Keratinocyte (primary cell): ENCODE measurements at regions not wholly inside any gene's neighbourhood (a gene's known extent, or its start where the extent isn't known, plus 50 kb on each side); places are given as distances from the start of the nearest gene placed in this dataset.

Source experiments
- DNase-seq: peaks from one replicate; pipeline ENCODE4 v3.0.0-alpha.2; 2011; ENCODE audit warnings: low read depth, missing footprints, low spot score
- FAIRE-seq: peaks from 2 replicates; lab custom pipeline; 2011; peaks lifted over from hg19 to GRCh38; lab: Jason Lieb, UNC
- H2AFZ ChIP-seq: 2 replicates; pipeline ENCODE4 v1.6.0; 2012; ENCODE audit warnings: low read length, control low read depth, inconsistent platforms; ENCODE audit not compliant: control insufficient read depth
- H3K27ac ChIP-seq: 2 replicates; pipeline ENCODE4 v1.5.1; 2011; ENCODE audit warnings: low read length; ENCODE audit not compliant: control insufficient read depth, insufficient read depth
- H3K27me3 ChIP-seq: 3 replicates; pipeline ENCODE4 v1.6.0; 2011; ENCODE audit warnings: low read length; ENCODE audit not compliant: control insufficient read depth, insufficient read depth; ENCODE audit errors: extremely low read depth
- H3K36me3 ChIP-seq, 2 experiments: 2 replicates in 1 of 2; 3 replicates in 1 of 2; pipeline ENCODE4 v1.5.1; 2011; ENCODE audit warnings: low read length in 2 of 2, mild to moderate bottlenecking in 1 of 2; ENCODE audit not compliant: control insufficient read depth in 2 of 2, insufficient read depth in 2 of 2; ENCODE audit errors: extremely low read depth in 1 of 2
- H3K4me1 ChIP-seq: 3 replicates; pipeline ENCODE4 v1.5.1; 2011; ENCODE audit warnings: low read length; ENCODE audit not compliant: control insufficient read depth, insufficient read depth; ENCODE audit errors: extremely low read depth
- H3K4me2 ChIP-seq: 3 replicates; pipeline ENCODE4 v1.6.0; 2011; ENCODE audit warnings: low read depth, low read length; ENCODE audit not compliant: control insufficient read depth, insufficient read depth; ENCODE audit errors: extremely low read depth
- H3K4me3 ChIP-seq, 3 experiments: fragments of 200-600 bp in 1 of 3; sonication (generic) in 1 of 3; 2 replicates in 2 of 3; 3 replicates in 1 of 3; pipeline ENCODE4 v1.5.1; 2011 to 2016; ENCODE audit warnings: low read length in 3 of 3, mild to moderate bottlenecking in 3 of 3, control low read depth in 2 of 3, inconsistent platforms in 1 of 3, low read depth in 1 of 3, mixed read lengths in 1 of 3, mixed run types in 1 of 3, moderate library complexity in 1 of 3; ENCODE audit not compliant: control insufficient read depth in 2 of 3, insufficient read depth in 2 of 3; ENCODE audit errors: extremely low read depth in 1 of 3
- H3K79me2 ChIP-seq: 2 replicates; pipeline ENCODE4 v1.6.0; 2012; ENCODE audit warnings: low read length; ENCODE audit not compliant: control insufficient read depth, insufficient read depth
- H3K9ac ChIP-seq: 3 replicates; pipeline ENCODE4 v1.6.0; 2011; ENCODE audit warnings: low read length; ENCODE audit not compliant: control insufficient read depth, insufficient read depth; ENCODE audit errors: extremely low read depth
- H3K9me1 ChIP-seq: 3 replicates; pipeline ENCODE4 v1.6.0; 2011; ENCODE audit warnings: low read length; ENCODE audit not compliant: control insufficient read depth, insufficient read depth; ENCODE audit errors: extremely low read depth
- H3K9me3 ChIP-seq: 2 replicates; pipeline ENCODE4 v1.5.1; 2012; ENCODE audit warnings: low read depth, low read length; ENCODE audit not compliant: control insufficient read depth
- H4K20me1 ChIP-seq: 3 replicates; pipeline ENCODE4 v1.6.0; 2011; ENCODE audit warnings: low read length; ENCODE audit not compliant: control insufficient read depth, insufficient read depth; ENCODE audit errors: extremely low read depth
- CTCF ChIP-seq, 3 experiments: IDR thresholded peaks in 1 of 3; conservative IDR thresholded peaks in 1 of 3; optimal IDR thresholded peaks in 1 of 3; 2 replicates in 2 of 3; 3 replicates in 1 of 3; pipeline versions ENCODE3 to v1.5.1; 2011; ENCODE audit warnings: low read length in 3 of 3, mild to moderate bottlenecking in 3 of 3, moderate library complexity in 2 of 3, control low read depth in 1 of 3, inconsistent platforms in 1 of 3; ENCODE audit not compliant: insufficient read depth in 2 of 3; ENCODE audit errors: extremely low read depth in 1 of 3
- EZH2 ChIP-seq: IDR thresholded peaks from one replicate; pipeline ENCODE4 v1.6.1; 2012; ENCODE audit warnings: inconsistent platforms, mild to moderate bottlenecking, low read length, moderate library complexity
- dilution Hi-C: fragments of 300-500 bp; cut with MboI; formaldehyde crosslinking; loops from one replicate; pipeline ENCODE4 v1.7.0; 2020; ENCODE audit warnings: low sequenced_read_pairs; ENCODE audit not compliant: extremely low pct_ligation_motif_present

- DNase-seq, result no peak
- H3K4me3 ChIP-seq, result no peak overlapping the region
Measured at GRCh38 chr5:179497636-179498340, 52.6 kb upstream of the RUFY1 start.

GRCh38 chr5:179495906-179496455 is 54.4 kb upstream of the RUFY1 start:
- no peak for FAIRE-seq
- dilution Hi-C loops, result no loop called here

More at GRCh38 chr5:179497636-179498340, 52.6 kb upstream of the RUFY1 start:
- TF ChIP-seq EZH2, result no peak
- no peak for TF ChIP-seq CTCF (optimal IDR thresholded peaks at IDR 0.05 in 1 of 3, IDR thresholded peaks at IDR 0.05 in 1 of 3, conservative IDR thresholded peaks at IDR 0.05 in 1 of 3; ENCODE audit: extremely low read depth in 1 of 3, insufficient read depth in 2 of 3, low read length in 3 of 3)
- no peaks in the 10 kb centered on the region for H4K20me1 ChIP-seq
- dilution Hi-C loops, result no loop called here
- H3K4me1 ChIP-seq, result no peaks in the 10 kb centered on the region
- H3K4me2 ChIP-seq, result no peak overlapping the region
- H3K27me3 ChIP-seq, result no peaks in the 10 kb centered on the region
- no peak overlapping the region for H3K27ac ChIP-seq
- FAIRE-seq, result no peak
- H2AFZ ChIP-seq, result no peak overlapping the region
- H3K9me3 ChIP-seq, result no peaks in the 10 kb centered on the region
- no peaks in the 10 kb centered on the region for H3K9me1 ChIP-seq
- H3K36me3 ChIP-seq, result no peaks in the 10 kb centered on the region
- no peak overlapping the region for H3K9ac ChIP-seq
- no peaks in the 10 kb centered on the region for H3K79me2 ChIP-seq

More at GRCh38 chr5:179495906-179496455, 54.4 kb upstream of the RUFY1 start:
- Histone ChIP-seq H3K9me3 (no peaks in the 10 kb centered on the region), H3K27ac (no peak overlapping the region), H3K9me1 (no peaks in the 10 kb centered on the region), H3K9ac (no peak overlapping the region), H3K4me2 (no peak overlapping the region), H3K4me1 (no peaks in the 10 kb centered on the region), H2AFZ (no peak overlapping the region), H3K27me3 (no peaks in the 10 kb centered on the region), H3K79me2 (no peaks in the 10 kb centered on the region), H3K36me3 (no peaks in the 10 kb centered on the region), H3K4me3 (no peak overlapping the region), H4K20me1 (no peaks in the 10 kb centered on the region)
- DNase-seq, result no peak
- TF ChIP-seq CTCF (optimal IDR thresholded peaks at IDR 0.05 in 1 of 3, IDR thresholded peaks at IDR 0.05 in 1 of 3, conservative IDR thresholded peaks at IDR 0.05 in 1 of 3; ENCODE audit: extremely low read depth in 1 of 3, insufficient read depth in 2 of 3, low read length in 3 of 3), result peak in 1 of 3 experiments; percentile 36
- TF ChIP-seq EZH2, result no peak
